ENCODE measurements at regions not wholly inside any gene's neighbourhood (a gene's known extent, or its start where the extent isn't known, plus 50 kb on each side); places are given as distances from the start of the nearest gene placed in this dataset.

DNA sequence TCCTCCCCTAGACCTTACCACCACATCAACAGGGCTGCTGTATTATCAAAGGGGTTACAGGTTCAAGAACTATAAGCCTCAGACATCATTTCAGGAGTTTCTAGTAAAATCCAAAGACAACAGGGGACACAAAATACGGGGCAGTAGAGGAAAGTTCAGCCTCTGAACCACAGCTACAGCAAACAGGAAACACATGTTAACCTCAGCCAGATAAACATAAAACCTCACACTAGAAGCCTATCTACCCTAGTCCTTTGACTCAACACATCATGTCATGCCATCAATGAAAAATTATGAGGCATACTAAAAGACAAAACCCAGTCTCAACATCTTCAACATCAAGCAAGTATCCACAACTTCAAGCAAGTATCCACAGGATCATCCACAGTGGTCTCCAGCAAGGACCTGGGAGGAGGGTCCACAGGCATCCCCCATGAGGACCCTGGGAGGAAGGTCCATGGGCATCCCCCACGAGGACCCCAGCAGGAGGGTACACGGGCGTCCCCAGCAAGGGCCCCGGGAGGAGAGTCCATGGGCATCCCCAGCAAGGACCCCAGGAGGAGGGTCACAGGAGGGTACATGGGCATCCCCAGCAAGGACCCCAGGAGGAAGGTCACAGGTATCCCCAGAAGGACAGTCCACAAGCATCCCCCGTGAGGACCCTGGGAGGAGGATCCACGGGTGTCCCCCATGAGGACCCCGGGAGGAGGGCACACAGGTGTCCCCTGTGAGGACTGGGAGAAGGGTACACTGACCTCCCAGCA, 440.0 kb downstream of the MATN1 start:
- TF ChIP-seq REST (IDR thresholded peaks at IDR 0.05; ENCODE audit: borderline replicate concordance) (no peak), POLR2AphosphoS5 (IDR thresholded peaks at IDR 0.05) (no peak), EP300 (conservative IDR thresholded peaks at IDR 0.05; ENCODE audit: poor library complexity, severe bottlenecking) (no peak), CTCF (IDR thresholded peaks at IDR 0.05; ENCODE audit: poor library complexity, severe bottlenecking) (no peak), EZH2 (IDR thresholded peaks at IDR 0.05; ENCODE audit: borderline replicate concordance, insufficient read depth, low read length, poor library complexity, severe bottlenecking) (no peak), TAF1 (IDR thresholded peaks at IDR 0.05; ENCODE audit: low read depth) (no peak), RAD21 (conservative IDR thresholded peaks at IDR 0.05) (no peak), MXI1 (conservative IDR thresholded peaks at IDR 0.05; ENCODE audit: poor library complexity, severe bottlenecking) (no peak), SMC3 (conservative IDR thresholded peaks at IDR 0.05; ENCODE audit: poor library complexity) (no peak)

Data from neural cell (in vitro differentiated cells).